Stimulated activated naive CD8-positive, alpha-beta T cell treated with anti-CD3 and anti-CD28 coated beads, Interleukin-15, Interleukin-2, amounts not matched to agents 100 ng/mL and 50 ng/mL, for 24 hours (primary cell): ENCODE measurements at regions not wholly inside any gene's neighbourhood (a gene's known extent, or its start where the extent isn't known, plus 50 kb on each side); places are given as distances from the start of the nearest gene placed in this dataset.

Experiments used
- H3K27ac Mint-ChIP-seq: one replicate; pipeline ENCODE4 v1.8.0; 2021; ENCODE audit warnings: mild to moderate bottlenecking, mixed read lengths
- H3K27me3 Mint-ChIP-seq: one replicate; pipeline ENCODE4 v1.8.0; 2021; ENCODE audit warnings: mixed read lengths
- H3K36me3 Mint-ChIP-seq: one replicate; pipeline ENCODE4 v1.8.0; 2021; ENCODE audit warnings: low read depth, mixed read lengths
- H3K4me1 Mint-ChIP-seq: one replicate; pipeline ENCODE4 v1.8.0; 2021; ENCODE audit warnings: low read depth, mixed read lengths
- H3K4me3 Mint-ChIP-seq: one replicate; pipeline ENCODE4 v1.8.0; 2021; ENCODE audit warnings: mild to moderate bottlenecking, mixed read lengths
- H3K9me3 Mint-ChIP-seq: one replicate; pipeline ENCODE4 v1.8.0; 2021; ENCODE audit warnings: mixed read lengths

GRCh38 chr3:187833799-187834578 lies 88.7 kb upstream of the BCL6 start:
- H3K27ac Mint-ChIP-seq: peak overlapping the region; percentile 46
- H3K9me3 Mint-ChIP-seq: no peaks in the 10 kb centered on the region
- H3K36me3 Mint-ChIP-seq: peaks cover 3% of the 10 kb centered on the region
- H3K4me1 Mint-ChIP-seq: peaks cover 34% of the 10 kb centered on the region
- no peak overlapping the region for H3K4me3 Mint-ChIP-seq
- peaks cover 2% of the 10 kb centered on the region for H3K27me3 Mint-ChIP-seq

GRCh38 chr3:187836823-187837770 lies 91.8 kb upstream of the BCL6 start:
- no peak overlapping the region for H3K27ac Mint-ChIP-seq
- H3K36me3 Mint-ChIP-seq: peaks cover 3% of the 10 kb centered on the region
- peaks cover 2% of the 10 kb centered on the region for H3K27me3 Mint-ChIP-seq
- H3K4me1 Mint-ChIP-seq: peaks cover 34% of the 10 kb centered on the region
- no peaks in the 10 kb centered on the region for H3K9me3 Mint-ChIP-seq
- H3K4me3 Mint-ChIP-seq: no peak overlapping the region

GRCh38 chr3:187838016-187838540 lies 92.8 kb upstream of the BCL6 start:
- no peaks in the 10 kb centered on the region for H3K9me3 Mint-ChIP-seq
- peaks cover 3% of the 10 kb centered on the region for H3K36me3 Mint-ChIP-seq
- peaks cover 2% of the 10 kb centered on the region for H3K27me3 Mint-ChIP-seq
- H3K4me1 Mint-ChIP-seq: peaks cover 34% of the 10 kb centered on the region
- H3K27ac Mint-ChIP-seq: no peak overlapping the region
- H3K4me3 Mint-ChIP-seq: no peak overlapping the region

GRCh38 chr3:187839422-187839821 lies 94.2 kb upstream of the BCL6 start:
- Mint-ChIP-seq H3K27me3 (peaks cover 2% of the 10 kb centered on the region), H3K27ac (no peak overlapping the region), H3K36me3 (peaks cover 3% of the 10 kb centered on the region), H3K4me1 (peaks cover 21% of the 10 kb centered on the region), H3K9me3 (no peaks in the 10 kb centered on the region), H3K4me3 (no peak overlapping the region)

GRCh38 chr3:187840856-187841255 lies 95.6 kb upstream of the BCL6 start:
- no peaks in the 10 kb centered on the region for H3K9me3 Mint-ChIP-seq
- no peak overlapping the region for H3K27ac Mint-ChIP-seq
- H3K4me3 Mint-ChIP-seq: no peak overlapping the region
- H3K27me3 Mint-ChIP-seq: peaks cover 2% of the 10 kb centered on the region
- H3K4me1 Mint-ChIP-seq: peaks cover 9% of the 10 kb centered on the region
- peaks cover 3% of the 10 kb centered on the region for H3K36me3 Mint-ChIP-seq

- H3K4me1 Mint-ChIP-seq: peaks cover 3% of the 10 kb centered on the region
- H3K27ac Mint-ChIP-seq: no peak overlapping the region
- H3K27me3 Mint-ChIP-seq: peaks cover 2% of the 10 kb centered on the region
- H3K36me3 Mint-ChIP-seq: peaks cover 3% of the 10 kb centered on the region
- no peak overlapping the region for H3K4me3 Mint-ChIP-seq
- no peaks in the 10 kb centered on the region for H3K9me3 Mint-ChIP-seq
Observed at GRCh38 chr3:187841560-187841959, 96.3 kb upstream of the BCL6 start.

- Mint-ChIP-seq H3K4me1 (peaks cover 3% of the 10 kb centered on the region), H3K36me3 (no peaks in the 10 kb centered on the region), H3K27me3 (no peaks in the 10 kb centered on the region), H3K27ac (no peak overlapping the region), H3K9me3 (no peaks in the 10 kb centered on the region), H3K4me3 (no peak overlapping the region)
Observed at GRCh38 chr3:187843654-187844053, 98.4 kb upstream of the BCL6 start.

GRCh38 chr3:187844708-187845107 lies 99.4 kb upstream of the BCL6 start:
- H3K4me1 Mint-ChIP-seq: peaks cover 3% of the 10 kb centered on the region
- no peak overlapping the region for H3K27ac Mint-ChIP-seq
- no peak overlapping the region for H3K4me3 Mint-ChIP-seq
- H3K36me3 Mint-ChIP-seq: no peaks in the 10 kb centered on the region
- H3K27me3 Mint-ChIP-seq: no peaks in the 10 kb centered on the region
- H3K9me3 Mint-ChIP-seq: peaks cover under 1% of the 10 kb centered on the region

- no peaks in the 10 kb centered on the region for H3K36me3 Mint-ChIP-seq
- H3K9me3 Mint-ChIP-seq: peaks cover 3% of the 10 kb centered on the region
- H3K4me1 Mint-ChIP-seq: peaks cover 3% of the 10 kb centered on the region
- H3K27ac Mint-ChIP-seq: no peak overlapping the region
- H3K4me3 Mint-ChIP-seq: no peak overlapping the region
- no peaks in the 10 kb centered on the region for H3K27me3 Mint-ChIP-seq
Observed at GRCh38 chr3:187845826-187846225, 100.6 kb upstream of the BCL6 start.

GRCh38 chr3:187848401-187848800 lies 103.1 kb upstream of the BCL6 start:
- peaks cover 4% of the 10 kb centered on the region for H3K36me3 Mint-ChIP-seq
- H3K27ac Mint-ChIP-seq: no peak overlapping the region
- H3K4me1 Mint-ChIP-seq: peaks cover 3% of the 10 kb centered on the region
- H3K27me3 Mint-ChIP-seq: no peaks in the 10 kb centered on the region
- peaks cover 18% of the 10 kb centered on the region for H3K9me3 Mint-ChIP-seq
- no peak overlapping the region for H3K4me3 Mint-ChIP-seq

GRCh38 chr3:187849016-187849654 lies 103.9 kb upstream of the BCL6 start:
- Mint-ChIP-seq H3K4me3 (no peak overlapping the region), H3K4me1 (peaks cover 3% of the 10 kb centered on the region), H3K27ac (no peak overlapping the region), H3K9me3 (peaks cover 18% of the 10 kb centered on the region), H3K36me3 (peaks cover 4% of the 10 kb centered on the region), H3K27me3 (no peaks in the 10 kb centered on the region)

- Mint-ChIP-seq H3K9me3 (peaks cover 18% of the 10 kb centered on the region), H3K4me3 (no peak overlapping the region), H3K36me3 (peaks cover 4% of the 10 kb centered on the region), H3K4me1 (peaks cover 3% of the 10 kb centered on the region), H3K27me3 (no peaks in the 10 kb centered on the region), H3K27ac (no peak overlapping the region)
Observed at GRCh38 chr3:187850258-187850921, 105.1 kb upstream of the BCL6 start.

GRCh38 chr3:187852842-187853730 lies 107.8 kb upstream of the BCL6 start:
- no peak overlapping the region for H3K27ac Mint-ChIP-seq
- no peaks in the 10 kb centered on the region for H3K27me3 Mint-ChIP-seq
- H3K4me1 Mint-ChIP-seq: peaks cover 3% of the 10 kb centered on the region
- peaks cover 4% of the 10 kb centered on the region for H3K36me3 Mint-ChIP-seq
- H3K9me3 Mint-ChIP-seq: peaks cover 18% of the 10 kb centered on the region
- no peak overlapping the region for H3K4me3 Mint-ChIP-seq
